ENCODE measurements at regions not wholly inside any gene's neighbourhood (a gene's known extent, or its start where the extent isn't known, plus 50 kb on each side); places are given as distances from the start of the nearest gene placed in this dataset.

DNA sequence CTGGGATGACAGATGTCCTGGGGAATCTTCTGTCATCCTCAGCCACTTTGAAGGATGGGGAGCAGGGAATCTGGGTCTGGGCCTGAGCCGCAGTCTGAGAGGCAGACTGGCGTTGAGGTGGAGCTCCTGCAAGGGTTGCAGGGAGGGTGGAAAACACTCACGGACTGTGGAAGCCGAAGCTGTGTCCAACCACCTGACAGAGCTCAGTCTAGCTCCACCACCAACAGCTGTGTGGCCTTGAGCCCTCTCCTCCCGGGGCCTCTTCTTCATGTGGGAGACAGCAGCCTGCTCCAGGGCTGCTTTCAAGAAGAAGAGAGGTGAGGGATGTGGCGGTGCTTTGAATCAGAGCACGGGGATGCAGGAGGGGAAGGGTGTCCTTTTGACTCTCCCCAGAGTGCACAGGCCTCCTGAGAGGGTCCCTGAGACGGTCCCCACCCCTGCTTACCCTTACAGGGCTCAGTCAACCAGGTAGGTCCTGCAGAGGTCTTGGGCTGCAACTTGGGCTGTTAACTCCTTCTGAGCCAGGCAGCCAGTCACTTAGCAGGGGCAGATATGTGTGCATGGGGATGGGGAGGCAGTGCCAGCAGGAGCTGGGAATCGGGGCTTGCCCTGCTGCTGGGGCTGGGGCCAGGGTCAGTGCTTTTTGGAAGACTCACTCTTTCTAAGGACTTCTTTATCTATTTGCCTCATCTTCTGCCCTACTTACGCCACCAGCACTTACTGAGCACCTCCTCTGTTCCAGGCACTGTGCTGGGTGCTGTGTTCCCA lies 216.3 kb downstream of the PTPRU start:
- no peak overlapping the region for H3K4me3 ChIP-seq (ENCODE audit: low read length)
- H3K36me3 ChIP-seq (ENCODE audit: control insufficient read depth, low read length) = no peaks in the 10 kb centered on the region
- no peak overlapping the region for H3K4me2 ChIP-seq (ENCODE audit: low read length)

GRCh38 chr1:29451368-29451892 lies 215.1 kb downstream of the PTPRU start:
- no peaks in the 10 kb centered on the region for H4K20me1 ChIP-seq (ENCODE audit: control insufficient read depth, insufficient read depth, low read depth, low read length)
- no peaks in the 10 kb centered on the region for H3K36me3 ChIP-seq (ENCODE audit: control insufficient read depth, low read length)
- no peaks in the 10 kb centered on the region for H3F3A ChIP-seq (ENCODE audit: control insufficient read depth, insufficient read depth)
- H3K4me2 ChIP-seq (ENCODE audit: low read length) = no peak overlapping the region
- no peaks in the 10 kb centered on the region for H3K9me3 ChIP-seq (ENCODE audit: control insufficient read depth, insufficient read depth, low read length)
- no peaks in the 10 kb centered on the region for H3K9me2 ChIP-seq (replicated peaks; ENCODE audit: control insufficient read depth, low read length)
- no peaks in the 10 kb centered on the region for H3K4me1 ChIP-seq (ENCODE audit: control insufficient read depth, low read length)
- H3K27me3 ChIP-seq (ENCODE audit: control insufficient read depth, low read length) = no peaks in the 10 kb centered on the region
- TF ChIP-seq EZH2phosphoT487 (IDR thresholded peaks at IDR 0.05; ENCODE audit: borderline replicate concordance, low read length) = no peak
- TF ChIP-seq, protein P1, sequence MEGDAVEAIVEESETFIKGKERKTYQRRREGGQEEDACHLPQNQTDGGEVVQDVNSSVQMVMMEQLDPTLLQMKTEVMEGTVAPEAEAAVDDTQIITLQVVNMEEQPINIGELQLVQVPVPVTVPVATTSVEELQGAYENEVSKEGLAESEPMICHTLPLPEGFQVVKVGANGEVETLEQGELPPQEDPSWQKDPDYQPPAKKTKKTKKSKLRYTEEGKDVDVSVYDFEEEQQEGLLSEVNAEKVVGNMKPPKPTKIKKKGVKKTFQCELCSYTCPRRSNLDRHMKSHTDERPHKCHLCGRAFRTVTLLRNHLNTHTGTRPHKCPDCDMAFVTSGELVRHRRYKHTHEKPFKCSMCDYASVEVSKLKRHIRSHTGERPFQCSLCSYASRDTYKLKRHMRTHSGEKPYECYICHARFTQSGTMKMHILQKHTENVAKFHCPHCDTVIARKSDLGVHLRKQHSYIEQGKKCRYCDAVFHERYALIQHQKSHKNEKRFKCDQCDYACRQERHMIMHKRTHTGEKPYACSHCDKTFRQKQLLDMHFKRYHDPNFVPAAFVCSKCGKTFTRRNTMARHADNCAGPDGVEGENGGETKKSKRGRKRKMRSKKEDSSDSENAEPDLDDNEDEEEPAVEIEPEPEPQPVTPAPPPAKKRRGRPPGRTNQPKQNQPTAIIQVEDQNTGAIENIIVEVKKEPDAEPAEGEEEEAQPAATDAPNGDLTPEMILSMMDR (IDR thresholded peaks at IDR 0.05; ENCODE audit: low read depth, low read length, poor library complexity, severe bottlenecking) = no peak
- no peak overlapping the region for H3K4me3 ChIP-seq (ENCODE audit: low read length)
- H3K27ac ChIP-seq (ENCODE audit: low read depth, low read length) = no peak overlapping the region
- H3K79me2 ChIP-seq (ENCODE audit: control insufficient read depth, low read length) = no peaks in the 10 kb centered on the region

More for the DNA sequence above, 216.3 kb downstream of the PTPRU start:
- no peaks in the 10 kb centered on the region for H3K9me3 ChIP-seq (ENCODE audit: control insufficient read depth, insufficient read depth, low read length)
- no peaks in the 10 kb centered on the region for H3K79me2 ChIP-seq (ENCODE audit: control insufficient read depth, low read length)
- no peaks in the 10 kb centered on the region for H3F3A ChIP-seq (ENCODE audit: control insufficient read depth, insufficient read depth)
- no peaks in the 10 kb centered on the region for H4K20me1 ChIP-seq (ENCODE audit: control insufficient read depth, insufficient read depth, low read depth, low read length)
- no peaks in the 10 kb centered on the region for H3K27me3 ChIP-seq (ENCODE audit: control insufficient read depth, low read length)
- no peaks in the 10 kb centered on the region for H3K9me2 ChIP-seq (replicated peaks; ENCODE audit: control insufficient read depth, low read length)
- H3K4me1 ChIP-seq (ENCODE audit: control insufficient read depth, low read length) = no peaks in the 10 kb centered on the region
- H3K27ac ChIP-seq (ENCODE audit: low read depth, low read length) = no peak overlapping the region
- TF ChIP-seq, protein P1 (IDR thresholded peaks at IDR 0.05; ENCODE audit: low read depth, low read length, poor library complexity, severe bottlenecking) = no peak
- no peak for TF ChIP-seq EZH2phosphoT487 (IDR thresholded peaks at IDR 0.05; ENCODE audit: borderline replicate concordance, low read length)

- Histone ChIP-seq H3K9me2 (replicated peaks; ENCODE audit: control insufficient read depth, low read length) (no peaks in the 10 kb centered on the region), H3K4me3 (ENCODE audit: low read length) (no peak overlapping the region)
Measured at GRCh38 chr1:29450591-29450990, 214.3 kb downstream of the PTPRU start.

More at GRCh38 chr1:29450591-29450990, 214.3 kb downstream of the PTPRU start:
- no peak for TF ChIP-seq EZH2phosphoT487 (IDR thresholded peaks at IDR 0.05; ENCODE audit: borderline replicate concordance, low read length)
- TF ChIP-seq, protein P1 (IDR thresholded peaks at IDR 0.05; ENCODE audit: low read depth, low read length, poor library complexity, severe bottlenecking) = no peak
- Histone ChIP-seq H3K79me2 (ENCODE audit: control insufficient read depth, low read length) (no peaks in the 10 kb centered on the region), H3K4me1 (ENCODE audit: control insufficient read depth, low read length) (no peaks in the 10 kb centered on the region), H3K36me3 (ENCODE audit: control insufficient read depth, low read length) (no peaks in the 10 kb centered on the region), H4K20me1 (ENCODE audit: control insufficient read depth, insufficient read depth, low read depth, low read length) (no peaks in the 10 kb centered on the region), H3K27ac (ENCODE audit: low read depth, low read length) (no peak overlapping the region), H3K9me3 (ENCODE audit: control insufficient read depth, insufficient read depth, low read length) (no peaks in the 10 kb centered on the region), H3K27me3 (ENCODE audit: control insufficient read depth, low read length) (no peaks in the 10 kb centered on the region), H3F3A (ENCODE audit: control insufficient read depth, insufficient read depth) (no peaks in the 10 kb centered on the region), H3K4me2 (ENCODE audit: low read length) (no peak overlapping the region)
